ENCODE measurements at regions not wholly inside any gene's neighbourhood (a gene's known extent, or its start where the extent isn't known, plus 50 kb on each side); places are given as distances from the start of the nearest gene placed in this dataset.
"Not testable (repeated sequence)": the region's sequence is repeated elsewhere in the genome, so short reads cannot be mapped to it uniquely, and the experiment has no call there.

DNA sequence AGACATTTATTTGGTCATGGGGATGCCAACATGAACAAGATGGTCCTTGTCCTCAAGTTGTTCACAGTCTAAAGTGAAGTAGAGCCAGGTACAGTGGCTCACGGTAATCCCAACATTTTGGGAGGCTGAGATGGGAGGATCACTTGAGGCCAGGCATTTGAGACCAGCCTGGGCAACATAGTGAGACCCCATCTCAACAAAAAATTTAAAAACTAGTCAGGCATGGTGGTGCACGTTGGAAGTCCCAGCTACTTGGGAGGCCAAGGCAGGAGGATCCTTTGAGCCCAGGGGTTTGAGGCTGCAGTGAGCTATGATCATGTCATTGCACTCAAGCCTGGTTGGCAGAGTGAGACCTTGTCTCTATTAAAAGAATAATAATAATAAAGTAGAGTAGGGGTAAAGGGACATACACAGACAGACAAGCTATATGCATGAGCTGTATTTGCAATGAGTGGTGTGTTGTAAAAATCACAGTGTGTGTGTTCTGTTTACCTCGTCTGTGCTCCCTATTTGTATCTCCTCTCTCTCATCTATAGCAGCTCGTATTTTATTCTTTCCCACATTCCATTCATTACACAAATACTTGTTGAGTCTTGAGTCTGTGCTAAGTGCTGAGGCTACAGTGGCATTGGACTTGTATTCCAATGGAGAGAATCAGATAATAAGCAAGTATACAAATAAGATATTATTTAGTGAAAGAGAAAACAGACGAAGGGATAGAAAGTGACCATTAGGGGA, 73.9 kb upstream of the DHX40 start:
- Histone ChIP-seq H3K4me3 (ENCODE audit: low read depth in 1 of 2, low read length in 2 of 2) (no peak overlapping the region), H3K4me1 (ENCODE audit: control insufficient read depth in 2 of 2, insufficient read depth in 2 of 2, low read length in 1 of 2) (no peaks in the 10 kb centered on the region), H3K27me3 (ENCODE audit: control insufficient read depth in 1 of 2, insufficient read depth in 2 of 2, low read length in 2 of 2) (no peaks in the 10 kb centered on the region), H3K9me3 (ENCODE audit: control insufficient read depth in 2 of 2, insufficient read depth in 1 of 2, low read depth in 1 of 2, low read length in 1 of 2) (no peaks in the 10 kb centered on the region), H3K36me3 (ENCODE audit: control insufficient read depth in 2 of 2, insufficient read depth in 2 of 2, low read length in 1 of 2) (no peaks in the 10 kb centered on the region), H3K27ac (ENCODE audit: low read depth in 2 of 2, low read length in 1 of 2) (no peak overlapping the region)
- WGBS, 2 donors, result 63% methylated on average over 5 of the region's 5 CpGs

DNA sequence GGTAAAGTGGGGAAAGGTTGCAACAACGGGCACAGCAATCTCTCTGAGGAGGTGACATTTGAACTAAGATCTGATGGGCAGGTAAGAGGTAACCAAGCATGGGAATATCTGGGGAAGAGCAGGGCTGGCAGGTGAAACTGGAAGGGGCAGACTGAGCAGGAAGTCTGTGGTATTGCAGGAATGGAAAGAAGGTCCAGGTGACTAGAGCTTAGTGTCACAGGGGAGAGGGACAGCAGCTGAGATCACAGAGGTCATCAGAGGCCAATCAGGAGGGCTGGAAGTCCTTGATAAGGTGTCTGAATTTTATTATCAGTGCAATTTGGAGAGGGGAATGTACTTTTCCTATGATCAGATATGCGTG, 73.3 kb upstream of the DHX40 start:
- WGBS, 2 donors, result 69 to 84% methylated on average over 2 of the region's 2 CpGs
- Histone ChIP-seq H3K27ac (ENCODE audit: low read depth in 2 of 2, low read length in 1 of 2) (no peak overlapping the region), H3K4me1 (ENCODE audit: control insufficient read depth in 2 of 2, insufficient read depth in 2 of 2, low read length in 1 of 2) (no peaks in the 10 kb centered on the region), H3K4me3 (ENCODE audit: low read depth in 1 of 2, low read length in 2 of 2) (no peak overlapping the region), H3K9me3 (ENCODE audit: control insufficient read depth in 2 of 2, insufficient read depth in 1 of 2, low read depth in 1 of 2, low read length in 1 of 2) (no peaks in the 10 kb centered on the region), H3K27me3 (ENCODE audit: control insufficient read depth in 1 of 2, insufficient read depth in 2 of 2, low read length in 2 of 2) (no peaks in the 10 kb centered on the region), H3K36me3 (ENCODE audit: control insufficient read depth in 2 of 2, insufficient read depth in 2 of 2, low read length in 1 of 2) (no peaks in the 10 kb centered on the region)

DNA sequence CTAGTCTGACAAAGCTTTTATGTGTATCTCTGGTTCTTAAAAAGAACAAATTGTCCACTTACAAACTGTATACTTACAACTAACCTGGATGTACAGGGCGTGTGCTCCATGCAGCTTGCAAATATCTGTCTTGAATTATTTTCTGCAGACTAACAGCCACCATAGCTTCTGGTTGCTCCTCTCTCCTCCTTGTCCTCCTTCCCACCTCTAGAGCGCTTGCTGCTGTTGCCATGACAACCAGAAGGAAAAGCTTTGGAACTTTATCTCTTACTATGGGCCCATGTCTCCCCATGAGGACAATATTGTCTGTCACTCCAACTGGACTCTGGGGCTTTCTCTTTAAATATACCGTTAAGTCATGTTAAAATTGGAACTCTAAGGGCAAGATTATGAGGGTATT, 71.5 kb upstream of the DHX40 start:
- H3K36me3 ChIP-seq (ENCODE audit: control insufficient read depth in 2 of 2, insufficient read depth in 2 of 2, low read length in 1 of 2), result no peaks in the 10 kb centered on the region
- H3K27me3 ChIP-seq (ENCODE audit: control insufficient read depth in 1 of 2, insufficient read depth in 2 of 2, low read length in 2 of 2), result no peaks in the 10 kb centered on the region
- 86 to 93% methylated on average over 3 of the region's 3 CpGs for WGBS, 2 donors
- no peak overlapping the region for H3K4me3 ChIP-seq (ENCODE audit: low read depth in 1 of 2, low read length in 2 of 2)
- H3K4me1 ChIP-seq (ENCODE audit: control insufficient read depth in 2 of 2, insufficient read depth in 2 of 2, low read length in 1 of 2), result no peaks in the 10 kb centered on the region
- no peaks in the 10 kb centered on the region for H3K9me3 ChIP-seq (ENCODE audit: control insufficient read depth in 2 of 2, insufficient read depth in 1 of 2, low read depth in 1 of 2, low read length in 1 of 2)
- H3K27ac ChIP-seq (ENCODE audit: low read depth in 2 of 2, low read length in 1 of 2), result no peak overlapping the region

DNA sequence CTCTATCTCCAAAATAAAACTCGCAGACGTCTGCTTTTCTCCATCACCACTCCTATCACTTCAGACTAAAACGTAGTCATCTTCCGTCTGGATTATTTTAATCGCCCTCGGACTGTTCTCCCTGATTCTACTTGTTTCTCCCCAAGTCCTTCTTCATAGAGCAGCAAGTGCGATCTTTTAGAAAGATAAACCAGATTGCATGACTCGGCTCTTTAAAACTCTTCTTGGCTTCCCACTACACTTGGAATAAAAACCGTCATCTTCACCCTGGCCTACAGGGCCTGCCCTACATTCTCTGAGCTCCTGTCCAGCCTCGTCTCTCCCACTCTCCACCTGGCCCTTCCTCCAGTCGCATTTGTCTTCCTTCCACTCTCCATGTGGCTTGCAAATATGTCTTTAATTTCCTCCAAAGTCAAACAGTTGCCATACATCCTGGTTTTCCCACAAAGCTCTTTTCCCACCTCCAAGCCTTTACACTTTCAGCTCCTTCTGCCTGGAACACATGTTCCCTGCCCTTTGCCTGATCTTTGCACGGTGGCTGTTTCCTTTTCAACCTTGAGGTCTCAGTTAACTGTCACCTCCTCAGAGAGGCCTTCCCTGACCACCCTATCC, 70.5 kb upstream of the DHX40 start:
- Histone ChIP-seq H3K9me3 (ENCODE audit: control insufficient read depth in 2 of 2, insufficient read depth in 1 of 2, low read depth in 1 of 2, low read length in 1 of 2) (no peaks in the 10 kb centered on the region), H3K27ac (ENCODE audit: low read depth in 2 of 2, low read length in 1 of 2) (no peak overlapping the region), H3K36me3 (ENCODE audit: control insufficient read depth in 2 of 2, insufficient read depth in 2 of 2, low read length in 1 of 2) (no peaks in the 10 kb centered on the region), H3K4me3 (ENCODE audit: low read depth in 1 of 2, low read length in 2 of 2) (no peak overlapping the region), H3K27me3 (ENCODE audit: control insufficient read depth in 1 of 2, insufficient read depth in 2 of 2, low read length in 2 of 2) (no peaks in the 10 kb centered on the region), H3K4me1 (ENCODE audit: control insufficient read depth in 2 of 2, insufficient read depth in 2 of 2, low read length in 1 of 2) (no peaks in the 10 kb centered on the region)
- WGBS, 2 donors, result 77 to 80% methylated on average over 12 of the region's 12 CpGs

DNA sequence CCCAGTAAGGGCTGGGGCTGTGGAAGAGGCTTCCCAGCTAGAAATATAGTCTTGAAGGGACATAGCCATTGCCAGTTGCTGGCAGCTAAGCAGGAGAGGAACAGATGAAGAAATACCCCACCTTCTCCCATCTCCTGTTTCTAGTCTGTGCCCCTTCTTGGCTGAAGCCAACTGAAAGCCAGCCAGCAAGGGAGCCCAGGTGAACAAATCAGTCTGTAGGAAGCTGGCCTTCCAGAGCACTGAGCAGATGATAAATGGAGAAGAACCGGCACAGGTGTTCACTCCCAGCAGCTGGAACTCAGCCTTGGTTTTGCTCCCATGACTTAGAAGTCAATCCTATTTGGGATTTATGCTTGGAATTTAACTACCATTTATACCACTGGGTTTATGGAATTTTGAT, 69.2 kb upstream of the DHX40 start:
- Histone ChIP-seq H3K36me3 (ENCODE audit: control insufficient read depth in 2 of 2, insufficient read depth in 2 of 2, low read length in 1 of 2) (no peaks in the 10 kb centered on the region), H3K27me3 (ENCODE audit: control insufficient read depth in 1 of 2, insufficient read depth in 2 of 2, low read length in 2 of 2) (no peaks in the 10 kb centered on the region), H3K4me3 (ENCODE audit: low read depth in 1 of 2, low read length in 2 of 2) (no peak overlapping the region), H3K4me1 (ENCODE audit: control insufficient read depth in 2 of 2, insufficient read depth in 2 of 2, low read length in 1 of 2) (no peaks in the 10 kb centered on the region), H3K27ac (ENCODE audit: low read depth in 2 of 2, low read length in 1 of 2) (no peak overlapping the region), H3K9me3 (ENCODE audit: control insufficient read depth in 2 of 2, insufficient read depth in 1 of 2, low read depth in 1 of 2, low read length in 1 of 2) (no peaks in the 10 kb centered on the region)
- WGBS, 2 donors, result 75 to 79% methylated on average over 1 of the region's 1 CpG

DNA sequence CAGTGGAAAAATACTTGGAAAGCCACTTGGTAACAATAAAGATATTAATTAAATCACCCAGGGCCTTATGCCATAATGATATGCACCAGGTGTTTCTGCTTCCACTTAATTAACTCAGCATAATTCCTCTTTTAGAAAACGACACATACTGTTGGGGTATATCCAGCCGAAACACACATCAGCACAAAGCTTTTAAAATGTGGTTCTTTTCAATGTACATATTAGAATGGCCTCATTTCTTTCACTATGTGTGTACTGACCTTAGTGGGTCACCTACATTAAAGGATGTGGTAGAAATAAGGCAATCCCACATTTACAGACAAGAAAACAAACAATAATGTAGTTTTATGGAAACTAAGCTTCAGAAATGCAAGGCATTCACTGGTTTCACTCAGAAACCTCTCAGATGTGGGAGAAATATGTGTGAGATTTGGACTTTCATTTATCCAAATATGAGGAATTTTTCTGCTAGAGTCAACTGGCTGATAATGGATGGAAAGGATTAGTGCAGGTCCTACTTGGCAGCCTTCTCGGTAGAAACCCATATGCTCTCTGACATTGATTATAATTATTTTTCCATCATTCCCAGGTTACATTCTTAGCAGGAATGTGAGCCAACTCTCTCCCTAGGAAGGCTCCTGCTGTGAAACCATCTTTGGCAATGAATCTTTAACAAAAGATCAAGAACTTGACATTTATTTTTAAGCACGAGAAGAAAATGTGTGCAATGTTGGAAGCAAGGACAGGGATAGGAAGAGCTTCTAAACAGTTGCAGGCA, 66.7 kb upstream of the DHX40 start:
- H3K4me3 ChIP-seq (ENCODE audit: low read depth in 1 of 2, low read length in 2 of 2), result no peak overlapping the region
- H3K27ac ChIP-seq (ENCODE audit: low read depth in 2 of 2, low read length in 1 of 2), result no peak overlapping the region
- no peaks in the 10 kb centered on the region for H3K9me3 ChIP-seq (ENCODE audit: control insufficient read depth in 2 of 2, insufficient read depth in 1 of 2, low read depth in 1 of 2, low read length in 1 of 2)
- no peaks in the 10 kb centered on the region for H3K36me3 ChIP-seq (ENCODE audit: control insufficient read depth in 2 of 2, insufficient read depth in 2 of 2, low read length in 1 of 2)
- 42 to 50% methylated on average over 4 of the region's 4 CpGs for WGBS, 2 donors
- H3K27me3 ChIP-seq (ENCODE audit: control insufficient read depth in 1 of 2, insufficient read depth in 2 of 2, low read length in 2 of 2), result no peaks in the 10 kb centered on the region
- H3K4me1 ChIP-seq (ENCODE audit: control insufficient read depth in 2 of 2, insufficient read depth in 2 of 2, low read length in 1 of 2), result no peaks in the 10 kb centered on the region

DNA sequence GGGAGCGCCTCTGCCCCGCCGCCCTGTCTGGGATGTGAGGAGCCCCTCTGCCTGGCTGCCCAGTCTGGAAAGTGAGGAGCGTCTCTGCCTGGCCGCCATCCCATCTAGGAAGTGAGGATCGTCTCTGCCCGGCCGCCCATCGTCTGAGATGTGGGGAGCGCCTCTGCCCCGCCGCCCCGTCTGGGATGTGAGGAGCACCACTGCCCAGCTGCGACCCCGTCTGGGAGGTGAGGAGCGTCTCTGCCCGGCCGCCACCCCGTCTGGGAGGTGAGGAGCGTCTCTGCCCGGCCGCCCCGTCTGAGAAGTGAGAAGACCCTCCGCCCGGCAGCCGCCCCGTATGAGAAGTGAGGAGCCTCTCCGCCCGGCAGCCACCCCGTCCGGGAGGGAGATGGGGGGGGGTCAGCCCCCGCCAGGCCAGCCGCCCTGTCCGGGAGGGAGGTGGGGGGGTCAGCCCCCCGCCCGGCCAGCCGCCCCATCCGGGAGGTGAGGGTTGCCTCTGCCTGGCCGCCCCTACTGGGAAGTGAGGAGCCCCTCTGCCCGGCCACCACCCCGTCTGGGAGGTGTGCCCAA, 65.2 kb upstream of the DHX40 start:
- WGBS, 2 donors, result 88 to 91% methylated on average over 26 to 41 of the region's 41 CpGs
- peak overlapping the region in 1 of 2 donors; percentile 42 for H3K27ac ChIP-seq (ENCODE audit: low read depth in 2 of 2, low read length in 1 of 2)
- not testable (repeated sequence) for H3K27me3 ChIP-seq (ENCODE audit: control insufficient read depth in 1 of 2, insufficient read depth in 2 of 2, low read length in 2 of 2); H3K9me3 ChIP-seq (ENCODE audit: control insufficient read depth in 2 of 2, insufficient read depth in 1 of 2, low read depth in 1 of 2, low read length in 1 of 2); H3K36me3 ChIP-seq (ENCODE audit: control insufficient read depth in 2 of 2, insufficient read depth in 2 of 2, low read length in 1 of 2); H3K4me1 ChIP-seq (ENCODE audit: control insufficient read depth in 2 of 2, insufficient read depth in 2 of 2, low read length in 1 of 2); H3K4me3 ChIP-seq (ENCODE audit: low read depth in 1 of 2, low read length in 2 of 2)

DNA sequence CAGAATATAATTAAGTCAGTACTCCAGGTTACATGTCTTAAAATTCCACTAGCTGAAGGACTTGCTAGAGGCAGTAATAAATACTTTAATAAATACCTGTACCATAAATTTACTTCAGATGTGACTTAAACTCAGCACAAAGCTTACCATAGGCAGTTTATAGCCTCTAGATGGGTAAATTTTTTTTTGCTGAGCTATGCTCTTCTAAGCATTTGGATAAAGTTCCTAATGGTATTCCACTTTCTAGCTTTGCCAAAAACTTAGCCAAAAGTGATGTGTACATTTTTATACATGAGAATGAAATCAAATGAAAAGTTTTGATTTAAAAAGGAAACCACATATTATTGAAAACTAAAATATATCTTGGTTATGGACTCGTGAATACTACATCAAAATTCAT, 63.7 kb upstream of the DHX40 start:
- no peaks in the 10 kb centered on the region for H3K36me3 ChIP-seq (ENCODE audit: control insufficient read depth in 2 of 2, insufficient read depth in 2 of 2, low read length in 1 of 2)
- H3K4me3 ChIP-seq (ENCODE audit: low read depth in 1 of 2, low read length in 2 of 2), result no peak overlapping the region
- no peak overlapping the region for H3K27ac ChIP-seq (ENCODE audit: low read depth in 2 of 2, low read length in 1 of 2)
- no peaks in the 10 kb centered on the region for H3K9me3 ChIP-seq (ENCODE audit: control insufficient read depth in 2 of 2, insufficient read depth in 1 of 2, low read depth in 1 of 2, low read length in 1 of 2)
- peaks cover 0 to 5% of the 10 kb centered on the region in 2 donors for H3K4me1 ChIP-seq (ENCODE audit: control insufficient read depth in 2 of 2, insufficient read depth in 2 of 2, low read length in 1 of 2)
- 63 to 78% methylated on average over 1 of the region's 1 CpG for WGBS, 2 donors
- no peaks in the 10 kb centered on the region for H3K27me3 ChIP-seq (ENCODE audit: control insufficient read depth in 1 of 2, insufficient read depth in 2 of 2, low read length in 2 of 2)

DNA sequence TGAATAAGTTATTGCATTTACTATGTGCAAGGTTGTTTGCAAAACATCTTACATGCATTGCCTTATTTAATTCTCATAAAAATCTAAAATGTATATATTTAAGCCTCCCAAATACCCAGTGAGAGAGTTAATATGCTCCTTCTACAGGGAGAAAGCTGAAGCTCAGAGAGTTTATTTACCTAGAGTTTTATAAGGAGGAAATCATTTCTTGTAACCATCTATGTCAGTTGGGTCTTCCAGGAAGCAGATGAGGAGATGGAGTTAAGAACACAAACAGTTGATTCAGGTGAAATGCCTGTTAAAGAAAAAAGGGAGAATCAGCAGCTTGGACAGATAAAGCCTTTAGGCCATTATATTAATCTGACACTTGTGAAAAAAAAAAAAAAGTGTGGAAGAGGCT, 62.6 kb upstream of the DHX40 start:
- H3K9me3 ChIP-seq (ENCODE audit: control insufficient read depth in 2 of 2, insufficient read depth in 1 of 2, low read depth in 1 of 2, low read length in 1 of 2), result no peaks in the 10 kb centered on the region
- peaks cover 0 to 5% of the 10 kb centered on the region in 2 donors for H3K4me1 ChIP-seq (ENCODE audit: control insufficient read depth in 2 of 2, insufficient read depth in 2 of 2, low read length in 1 of 2)
- H3K4me3 ChIP-seq (ENCODE audit: low read depth in 1 of 2, low read length in 2 of 2), result no peak overlapping the region
- H3K36me3 ChIP-seq (ENCODE audit: control insufficient read depth in 2 of 2, insufficient read depth in 2 of 2, low read length in 1 of 2), result no peaks in the 10 kb centered on the region
- no peak overlapping the region for H3K27ac ChIP-seq (ENCODE audit: low read depth in 2 of 2, low read length in 1 of 2)
- no peaks in the 10 kb centered on the region for H3K27me3 ChIP-seq (ENCODE audit: control insufficient read depth in 1 of 2, insufficient read depth in 2 of 2, low read length in 2 of 2)
